Activated CD4-positive, alpha-beta T cell treated with anti-CD3 and anti-CD28 coated beads for 48 hours (primary cell): ENCODE measurements at regions not wholly inside any gene's neighbourhood (a gene's known extent, or its start where the extent isn't known, plus 50 kb on each side); places are given as distances from the start of the nearest gene placed in this dataset.
A peak's percentile ranks its signal among the peaks of the same experiment; 100 is the strongest.

ENCODE experiments used
- DNase-seq: peaks from one replicate; pipeline ENCODE4 v3.0.0-alpha.2; 2020

- peak; percentile 4 for DNase-seq
Measured at GRCh38 chrX:22666441-22666840, 333.3 kb upstream of the DDX53 start.

GRCh38 chrX:22674932-22675331 lies 324.8 kb upstream of the DDX53 start:
- no peak for DNase-seq

DNA sequence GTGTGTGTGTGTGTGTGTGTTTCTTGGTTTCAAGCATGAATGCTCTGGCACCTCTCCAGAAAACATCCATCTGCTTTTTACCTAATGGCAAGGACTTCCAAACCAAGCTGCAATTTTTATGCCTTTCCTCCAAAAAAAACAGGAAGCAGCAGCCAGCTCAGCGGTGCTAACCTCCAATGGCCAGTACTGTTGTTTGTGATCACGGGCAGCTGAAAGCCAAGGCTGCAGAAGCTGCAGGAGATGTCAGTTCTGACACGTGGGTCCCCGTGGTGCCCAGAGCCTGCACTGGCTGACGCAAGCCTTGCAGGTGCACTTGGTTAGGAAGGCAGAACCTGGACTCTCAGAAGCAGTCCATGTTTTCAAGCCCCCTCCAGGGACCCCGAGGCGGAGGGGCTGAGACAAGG lies 313.6 kb upstream of the DDX53 start:
- no peak for DNase-seq

DNA sequence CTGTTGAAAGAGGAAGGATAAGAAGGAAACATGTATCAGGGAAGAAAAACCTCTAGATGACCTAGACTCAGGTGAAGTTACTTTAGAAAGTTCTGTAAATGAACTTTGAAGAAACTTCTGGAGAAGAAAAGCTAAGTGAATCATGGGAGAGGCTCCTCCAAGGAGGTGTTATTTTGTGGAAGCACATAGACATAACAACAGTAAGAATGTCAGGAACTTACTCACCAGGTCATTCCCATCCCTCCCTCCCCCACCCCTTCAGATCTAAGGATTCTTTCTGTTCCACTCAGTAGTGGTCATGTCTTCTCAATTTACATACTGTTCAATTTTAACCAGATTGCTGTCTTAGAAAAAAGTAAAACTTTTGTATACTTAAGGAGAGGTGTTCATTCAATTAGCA lies 310.5 kb upstream of the DDX53 start:
- DNase-seq, result no peak

DNA sequence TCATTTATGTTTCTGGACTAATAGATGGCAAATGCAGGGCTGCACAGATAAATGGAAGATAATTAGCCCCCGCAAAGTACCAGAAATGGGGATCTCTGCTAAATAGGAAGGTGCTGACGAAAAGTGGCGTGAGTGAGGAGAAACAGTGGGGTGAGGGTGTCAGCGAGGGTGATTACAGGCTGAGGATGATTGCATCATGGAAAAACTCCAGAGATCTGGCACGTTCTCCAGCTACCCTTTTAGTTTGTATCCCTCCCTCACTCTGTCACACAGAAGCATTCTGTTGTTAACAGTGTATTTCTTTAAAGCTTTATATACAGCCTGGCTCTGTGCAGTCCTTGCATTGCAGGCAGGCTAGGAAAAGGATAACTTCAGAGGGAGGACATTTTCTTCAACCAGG lies 309.6 kb upstream of the DDX53 start:
- no peak for DNase-seq

GRCh38 chrX:22691966-22692565 lies 307.7 kb upstream of the DDX53 start:
- no peak for DNase-seq

DNA sequence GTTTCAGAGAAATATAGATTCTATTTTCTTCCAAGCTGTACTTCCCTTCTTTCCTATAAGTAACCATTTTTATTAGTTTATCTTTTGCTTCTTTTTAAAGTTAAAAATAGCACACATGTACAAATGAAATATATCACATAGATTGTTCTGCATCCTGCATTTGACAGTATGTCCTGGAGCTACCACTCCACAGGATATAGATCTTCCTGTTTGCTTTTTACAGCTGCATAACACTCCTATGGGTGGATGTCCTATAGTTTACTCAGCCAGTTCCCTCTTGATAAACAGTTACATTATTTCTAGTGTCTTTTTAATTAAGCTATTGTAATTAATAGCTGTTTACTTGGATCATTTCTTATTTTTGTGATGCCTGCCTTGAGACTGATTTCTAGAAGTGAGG lies 301.6 kb upstream of the DDX53 start:
- DNase-seq, result no peak

DNA sequence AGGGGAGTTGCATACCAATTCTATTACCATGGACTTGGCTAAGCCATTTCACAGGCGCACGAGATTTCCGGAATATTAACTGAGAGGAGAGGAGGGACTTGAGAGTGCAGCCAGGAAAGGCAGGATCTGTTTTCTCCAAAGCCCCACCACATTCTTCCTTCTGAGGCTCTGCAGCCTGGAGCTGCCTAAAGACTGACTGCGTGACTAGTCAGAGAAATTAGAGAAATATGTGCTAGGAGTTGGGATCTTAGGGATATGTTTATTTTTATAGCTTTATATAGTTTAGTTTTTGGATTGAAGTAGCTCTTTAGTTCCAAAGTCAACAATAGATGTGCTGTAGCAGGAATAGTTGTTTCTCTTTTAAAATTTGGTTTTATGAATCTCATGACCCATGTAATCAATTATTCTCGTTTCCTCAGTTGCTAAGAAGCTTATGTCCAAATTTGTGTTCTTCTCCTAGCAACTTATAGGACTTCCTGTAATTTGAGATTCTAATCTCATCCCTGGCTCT lies 300.1 kb upstream of the DDX53 start:
- no peak for DNase-seq

- no peak for DNase-seq
Measured at GRCh38 chrX:22712942-22713341, 286.8 kb upstream of the DDX53 start.

GRCh38 chrX:22730542-22730941 lies 269.2 kb upstream of the DDX53 start:
- DNase-seq, result no peak

DNA sequence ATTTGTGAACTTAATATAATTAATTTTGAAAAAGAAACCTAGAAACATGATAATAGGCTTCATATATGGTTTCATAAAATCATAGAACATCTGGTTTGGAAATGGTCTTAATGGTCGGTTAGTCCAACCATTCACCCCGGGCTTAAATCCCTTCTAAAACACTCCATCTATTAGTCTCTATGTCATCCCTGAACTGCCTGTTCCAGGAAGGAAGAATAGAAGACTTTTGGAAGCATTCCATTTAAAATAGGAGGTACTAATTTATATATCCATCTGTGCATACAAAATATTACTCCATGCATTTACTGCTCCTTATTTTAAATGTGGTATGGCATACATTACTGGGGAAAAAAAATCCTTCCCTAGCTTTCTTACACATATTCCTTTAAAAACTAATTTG lies 262.2 kb upstream of the DDX53 start:
- no peak for DNase-seq

GRCh38 chrX:22739276-22739675 lies 260.5 kb upstream of the DDX53 start:
- no peak for DNase-seq

DNA sequence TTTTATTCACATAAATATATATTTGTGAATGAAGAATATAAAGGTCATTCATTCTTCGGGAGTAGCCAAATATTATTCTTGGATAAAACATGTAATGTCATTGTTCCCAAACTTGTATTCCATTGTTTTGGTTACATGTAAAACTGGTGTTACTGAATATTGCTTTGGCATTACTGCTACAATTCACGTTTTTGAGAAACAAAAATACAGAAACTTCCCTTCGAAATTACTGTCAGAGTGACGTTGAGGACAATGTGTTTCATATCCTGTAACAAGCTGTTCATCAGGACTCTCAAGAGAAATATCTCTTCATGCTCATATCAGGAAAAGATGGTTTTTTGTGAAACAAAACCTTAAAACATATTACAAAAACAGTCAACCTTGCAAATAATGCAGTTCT lies 258.9 kb upstream of the DDX53 start:
- DNase-seq, result no peak

GRCh38 chrX:22742174-22742573 lies 257.6 kb upstream of the DDX53 start:
- no peak for DNase-seq

DNA sequence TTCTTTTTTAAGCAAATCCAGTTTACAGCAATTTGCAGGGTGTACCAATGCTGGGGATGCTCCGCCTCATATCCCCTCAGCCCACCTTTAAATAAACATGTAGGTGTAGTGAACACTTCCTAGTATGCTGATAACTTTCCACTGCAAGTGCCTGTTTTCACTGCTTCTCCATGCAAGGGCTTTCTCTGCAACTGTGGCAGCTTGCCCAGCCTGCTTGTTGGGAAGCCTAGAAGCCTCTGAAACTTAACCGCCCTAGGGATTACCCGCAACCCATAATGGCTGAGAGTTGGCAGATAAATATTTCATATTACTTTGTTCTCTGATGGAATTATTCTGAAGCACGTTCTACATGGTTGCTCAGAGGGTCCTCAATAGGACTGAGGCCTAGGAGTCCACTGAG lies 253.7 kb upstream of the DDX53 start:
- DNase-seq, result no peak

- peak; percentile 38 for DNase-seq
Measured at GRCh38 chrX:22748093-22748999, 251.4 kb upstream of the DDX53 start.

DNA sequence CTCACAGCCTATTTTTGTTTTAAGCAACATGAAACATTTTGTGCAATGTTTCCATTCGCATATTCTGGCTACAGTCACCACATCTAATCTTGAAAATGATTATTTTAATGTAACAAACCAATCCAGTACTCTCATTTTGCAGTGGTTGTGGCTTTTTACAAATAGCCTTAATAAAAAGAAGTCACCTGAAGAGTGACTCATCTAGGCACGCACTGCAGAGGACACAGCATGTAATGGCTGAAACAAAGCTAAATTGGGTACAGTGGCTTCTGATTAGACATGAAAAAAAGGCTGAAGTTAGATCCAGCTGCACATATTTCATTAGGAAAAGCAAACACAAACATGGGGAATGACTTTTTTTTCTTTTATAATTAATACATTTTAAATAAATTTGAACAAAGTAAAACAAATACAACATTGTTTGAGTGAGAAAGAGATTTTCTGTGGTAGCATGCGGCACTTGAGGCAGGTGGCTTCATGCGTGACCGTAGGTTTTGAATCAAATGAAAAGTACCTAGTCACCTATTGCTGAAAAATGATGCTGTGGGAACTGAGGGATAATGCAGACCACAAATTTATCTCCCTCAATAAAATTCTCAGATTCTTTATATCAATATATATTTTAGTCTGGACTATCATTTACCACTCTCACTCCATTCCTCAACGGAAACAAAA lies 240.8 kb upstream of the DDX53 start:
- no peak for DNase-seq

DNA sequence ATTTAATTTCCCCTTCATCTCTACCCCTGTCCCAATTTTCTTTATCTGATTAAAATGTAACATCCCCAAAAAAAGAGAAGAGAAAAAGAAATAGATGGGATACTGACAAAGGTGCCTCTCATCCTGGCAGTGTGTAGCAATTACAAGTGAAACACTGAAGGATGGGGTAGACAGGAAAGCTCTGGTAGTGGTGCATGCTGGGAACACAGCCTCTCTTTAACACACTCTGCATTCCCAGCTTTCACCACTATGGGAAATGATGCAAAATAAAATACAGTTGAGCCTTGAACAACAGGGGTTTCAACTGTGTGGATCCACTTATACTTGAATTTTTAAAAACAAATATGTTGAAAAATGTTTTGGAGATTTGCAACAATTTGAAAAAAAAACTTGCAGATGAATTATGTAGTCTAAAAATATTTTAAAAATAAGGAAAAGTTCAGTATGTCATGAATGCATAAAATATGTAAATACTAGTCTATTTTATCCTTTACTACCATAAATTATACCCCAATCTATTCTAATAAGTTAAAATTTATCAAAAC lies 239.2 kb upstream of the DDX53 start:
- DNase-seq, result no peak

GRCh38 chrX:22788221-22788620 lies 211.5 kb upstream of the DDX53 start:
- DNase-seq, result no peak

- DNase-seq, result no peak
Measured at GRCh38 chrX:22795671-22796070, 204.1 kb upstream of the DDX53 start.

DNA sequence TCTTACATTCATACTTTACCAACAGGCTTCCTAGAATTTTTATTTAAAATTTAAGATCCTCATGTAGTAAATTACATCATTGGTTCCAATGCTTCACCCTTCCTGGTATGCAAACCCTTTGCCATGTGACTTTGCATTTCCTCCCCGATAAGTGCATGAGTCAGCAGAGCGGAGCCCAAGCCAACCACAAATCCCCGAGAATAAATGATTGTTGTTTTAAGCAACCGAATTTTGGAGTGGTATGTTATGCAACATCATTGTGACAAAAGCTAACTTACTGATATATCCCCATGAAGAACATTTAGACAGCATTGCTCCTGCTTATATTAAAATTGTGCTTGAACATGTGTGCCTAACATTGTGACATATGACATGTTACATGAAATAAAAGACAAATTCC lies 199.4 kb upstream of the DDX53 start:
- no peak for DNase-seq

DNA sequence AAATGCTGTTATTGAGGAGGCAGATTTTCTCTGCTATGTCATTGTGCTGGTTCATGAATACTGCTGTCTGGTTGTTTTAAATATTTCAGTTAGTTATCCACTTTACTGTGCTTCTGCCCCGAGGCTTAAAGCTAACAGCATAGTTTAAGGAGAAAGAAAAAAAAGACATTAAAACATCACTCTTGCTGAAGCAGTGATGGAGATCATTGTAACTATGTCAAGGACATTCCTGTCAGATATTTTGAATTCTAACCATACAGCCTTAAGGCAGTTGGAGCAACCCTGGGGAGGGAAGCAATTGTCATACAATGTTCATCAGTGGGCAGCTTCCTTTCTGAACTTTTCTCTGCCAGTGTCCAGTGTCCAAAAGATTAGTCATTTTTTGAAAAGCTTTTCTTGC lies 199.0 kb upstream of the DDX53 start:
- no peak for DNase-seq

DNA sequence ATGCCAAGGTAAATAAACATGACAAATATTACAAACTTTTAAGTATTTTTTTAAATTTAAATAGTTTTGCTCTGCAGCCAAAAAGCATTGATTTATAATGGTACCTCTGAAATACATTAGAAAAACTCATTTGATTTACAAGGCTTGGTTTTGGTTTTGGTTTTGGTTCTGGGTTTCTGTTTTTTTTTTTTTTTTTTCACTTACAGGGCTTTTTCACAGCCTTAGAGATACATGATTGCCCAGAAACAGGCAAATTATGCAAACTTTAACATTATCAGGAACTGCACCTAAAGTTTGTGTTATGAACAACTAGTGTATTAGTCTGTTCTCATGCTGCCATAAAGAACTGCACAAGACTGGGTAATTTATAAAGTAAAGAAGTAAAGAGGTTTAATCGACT lies 196.4 kb upstream of the DDX53 start:
- DNase-seq, result no peak

GRCh38 chrX:22810876-22811275 lies 188.9 kb upstream of the DDX53 start:
- no peak for DNase-seq
